B cell (primary cell): ENCODE measurements at regions not wholly inside any gene's neighbourhood (a gene's known extent, or its start where the extent isn't known, plus 50 kb on each side); places are given as distances from the start of the nearest gene placed in this dataset.

Experiments used
- ATAC-seq: fragments of 200-7000 bp; cut with Tn5 transposase; one replicate; pipeline ENCODE4 v1.10.0; 2021; ENCODE audit warnings: low read depth, mild to moderate bottlenecking, moderate number of reproducible peaks, moderate library complexity
- CTCF ChIA-PET: fragments of 350-600 bp; sonication (Branson Sonifier 250); formaldehyde crosslinking; loops from one replicate; lab custom pipeline; 2021; ENCODE audit warnings: antibody characterized with exemption, inconsistent platforms; lab: Charles Lee
- POLR2A ChIA-PET: fragments of 350-600 bp; sonication (Branson Sonifier 250); formaldehyde crosslinking; loops from one replicate; lab custom pipeline; 2021; ENCODE audit warnings: antibody characterized with exemption; lab: Charles Lee
- DNase-seq: peaks from one replicate; pipeline ENCODE4 v3.0.0; 2013
- H2AFZ ChIP-seq: 2 replicates; pipeline ENCODE4 v1.6.1; 2012; ENCODE audit warnings: mild to moderate bottlenecking, low read depth, low read length; ENCODE audit not compliant: insufficient read depth, poor library complexity, severe bottlenecking
- H3K27ac ChIP-seq, 2 donors: 1 replicate in 1 of 2; 2 replicates in 1 of 2; pipeline ENCODE4 v1.5.1; 2012 to 2013; ENCODE audit warnings: low read length in 2 of 2, mild to moderate bottlenecking in 2 of 2, moderate library complexity in 1 of 2
- H3K27me3 ChIP-seq, 4 experiments: fragments of 200-600 bp in 1 of 4; sonication (generic) in 1 of 4; replicated peaks in 1 of 4; 1 replicate in 2 of 4; 2 replicates in 2 of 4; pipeline versions ENCODE4 v1.6.1 to v1.7.0; 2013 to 2016; ENCODE audit warnings: low read length in 3 of 4, mild to moderate bottlenecking in 2 of 4, mixed read lengths in 1 of 4, moderate library complexity in 1 of 4; ENCODE audit not compliant: insufficient read depth in 4 of 4, control insufficient read depth in 3 of 4; ENCODE audit errors: control extremely low read depth in 1 of 4
- H3K36me3 ChIP-seq, 2 experiments: replicated peaks in 1 of 2; 1 replicate in 1 of 2; 2 replicates in 1 of 2; pipeline versions ENCODE4 v1.6.1 to v1.7.1; 2013; ENCODE audit warnings: low read length in 1 of 2; ENCODE audit not compliant: insufficient read depth in 2 of 2, control insufficient read depth in 1 of 2; ENCODE audit errors: control extremely low read depth in 1 of 2, extremely low read depth in 1 of 2
- H3K4me1 ChIP-seq, 2 donors: fragments of 200-600 bp in 1 of 2; sonication (generic) in 1 of 2; 1 replicate in 1 of 2; 2 replicates in 1 of 2; pipeline versions ENCODE4 v1.5.1 to v1.6.1; 2013 to 2017; ENCODE audit warnings: low read length in 2 of 2; ENCODE audit not compliant: control insufficient read depth in 2 of 2, insufficient read depth in 2 of 2
- H3K4me2 ChIP-seq: replicated peaks from 2 replicates; pipeline ENCODE3; 2012; ENCODE audit warnings: mild to moderate bottlenecking, low read depth, low read length; ENCODE audit not compliant: poor library complexity, severe bottlenecking
- H3K4me3 ChIP-seq, 5 experiments: fragments of 200-600 bp in 1 of 5; sonication (generic) in 1 of 5; 1 replicate in 3 of 5; 2 replicates in 2 of 5; pipeline versions ENCODE4 v1.5.1 to v1.7.0; 2011 to 2016; ENCODE audit warnings: low read length in 4 of 5, mild to moderate bottlenecking in 4 of 5, low read depth in 2 of 5, control low read depth in 1 of 5, moderate library complexity in 1 of 5; ENCODE audit not compliant: insufficient read depth in 1 of 5; ENCODE audit errors: control extremely low read depth in 1 of 5, extremely low read depth in 1 of 5
- H3K79me2 ChIP-seq: fragments of 200-600 bp; sonication (generic); one replicate; pipeline ENCODE4 v1.6.0; 2016; ENCODE audit warnings: low read length; ENCODE audit not compliant: control insufficient read depth, insufficient read depth
- H3K9ac ChIP-seq: fragments of 200-600 bp; sonication (generic); 2 replicates; pipeline ENCODE4 v1.6.1; 2017; ENCODE audit warnings: mild to moderate bottlenecking, low read length, moderate library complexity
- H3K9me3 ChIP-seq, 3 donors: one replicate each; pipeline versions ENCODE4 v1.6.1 to v1.7.1; 2013; ENCODE audit warnings: low read length in 2 of 3; ENCODE audit not compliant: control insufficient read depth in 2 of 3, insufficient read depth in 1 of 3; ENCODE audit errors: control extremely low read depth in 1 of 3
- H4K20me1 ChIP-seq: 2 replicates; pipeline ENCODE4 v1.6.0; 2012; ENCODE audit warnings: mild to moderate bottlenecking, low read length; ENCODE audit not compliant: insufficient read depth, control insufficient read depth, poor library complexity, severe bottlenecking
- H3K27ac Mint-ChIP-seq: one replicate; pipeline ENCODE4 v1.8.0; 2021; ENCODE audit warnings: mixed read lengths
- H3K27me3 Mint-ChIP-seq: one replicate; pipeline ENCODE4 v1.8.0; 2021; ENCODE audit warnings: mixed read lengths
- H3K4me1 Mint-ChIP-seq: one replicate; pipeline ENCODE4 v1.8.0; 2021; ENCODE audit warnings: mixed read lengths
- H3K4me3 Mint-ChIP-seq: one replicate; pipeline ENCODE4 v1.8.0; 2021; ENCODE audit warnings: mixed read lengths
- H3K9me3 Mint-ChIP-seq: one replicate; pipeline ENCODE4 v1.8.0; 2022; ENCODE audit warnings: mixed read lengths; ENCODE audit not compliant: insufficient read depth
- CTCF ChIP-seq: fragments of 200-600 bp; IDR thresholded peaks from one replicate; pipeline ENCODE4 v1.8.0; 2022; ENCODE audit warnings: antibody characterized with exemption, mild to moderate bottlenecking
- EZH2 ChIP-seq: IDR thresholded peaks from 2 replicates; pipeline ENCODE4 v1.6.1; 2012; ENCODE audit warnings: borderline replicate concordance, low read depth, mild to moderate bottlenecking, moderate library complexity, low read length; ENCODE audit not compliant: insufficient read depth, poor library complexity, severe bottlenecking
- WGBS: methylation state at CpG from one replicate; pipeline ENCODE4 v1.1.5; 2013; ENCODE audit warnings: missing lambda C conversion rate; ENCODE audit not compliant: insufficient coverage; 5-methylcytosine and 5-hydroxymethylcytosine counted together
- intact Hi-C: fragments of 100-400 bp; cut with micrococcal nuclease; formaldehyde crosslinking; loops from one replicate; pipeline ENCODE4 v1.10.0; 2022

GRCh38 chr13:104006625-104007075 lies 940.4 kb upstream of the SLC10A2 start:
- Histone ChIP-seq H4K20me1 (no peaks in the 10 kb centered on the region), H3K36me3 (no peaks in the 10 kb centered on the region), H3K9me3 (peaks cover 0 to 1% (median 0%) of the 10 kb centered on the region in 3 donors), H3K4me3 (no peak overlapping the region), H2AFZ (no peak overlapping the region), H3K79me2 (no peaks in the 10 kb centered on the region), H3K9ac (no peak overlapping the region), H3K4me2 (no peak overlapping the region), H3K27ac (no peak overlapping the region), H3K4me1 (no peaks in the 10 kb centered on the region), H3K27me3 (no peaks in the 10 kb centered on the region)
- H3K27me3 Mint-ChIP-seq = no peaks in the 10 kb centered on the region
- intact Hi-C loops = no loop called here
- no peak for TF ChIP-seq CTCF
- no peak for TF ChIP-seq EZH2
- ATAC-seq (no peak), DNase-seq (no peak)
- CTCF ChIA-PET = no interaction called here
- POLR2A ChIA-PET = no interaction called here
- H3K4me1 Mint-ChIP-seq = no peaks in the 10 kb centered on the region
- no peaks in the 10 kb centered on the region for H3K9me3 Mint-ChIP-seq
- WGBS = 86% methylated on average over 4 of the region's 9 CpGs
- no peak overlapping the region for H3K27ac Mint-ChIP-seq
- no peak overlapping the region for H3K4me3 Mint-ChIP-seq

GRCh38 chr13:104004572-104004971 lies 938.4 kb upstream of the SLC10A2 start:
- H3K27ac ChIP-seq = no peak overlapping the region
- no peak overlapping the region for H2AFZ ChIP-seq
- H3K9ac ChIP-seq = no peak overlapping the region
- POLR2A ChIA-PET = no interaction called here
- no peaks in the 10 kb centered on the region for H3K27me3 ChIP-seq
- TF ChIP-seq CTCF = no peak
- no peak for TF ChIP-seq EZH2
- intact Hi-C loops = no loop called here
- no peak overlapping the region for H3K4me3 Mint-ChIP-seq
- no peak overlapping the region for H3K27ac Mint-ChIP-seq
- H4K20me1 ChIP-seq = no peaks in the 10 kb centered on the region
- DNase-seq = no peak
- peaks cover 0 to 1% (median 0%) of the 10 kb centered on the region in 3 donors for H3K9me3 ChIP-seq
- CTCF ChIA-PET = no interaction called here
- H3K4me1 ChIP-seq = no peaks in the 10 kb centered on the region
- no peak overlapping the region for H3K4me3 ChIP-seq
- H3K27me3 Mint-ChIP-seq = no peaks in the 10 kb centered on the region
- H3K4me1 Mint-ChIP-seq = no peaks in the 10 kb centered on the region
- H3K9me3 Mint-ChIP-seq = no peaks in the 10 kb centered on the region
- no peak for ATAC-seq
- no peaks in the 10 kb centered on the region for H3K36me3 ChIP-seq
- WGBS = no CpG with 5 or more reads among the region's 1 CpG
- no peak overlapping the region for H3K4me2 ChIP-seq
- no peaks in the 10 kb centered on the region for H3K79me2 ChIP-seq
